HCT116 (cell line): ENCODE measurements at regions not wholly inside any gene's neighbourhood (a gene's known extent, or its start where the extent isn't known, plus 50 kb on each side); places are given as distances from the start of the nearest gene placed in this dataset.

ENCODE experiments used
- CTCF ChIP-seq, 3 experiments: fragments of 200-600 bp in 1 of 3; sonication (generic) in 1 of 3; IDR thresholded peaks in 2 of 3; conservative IDR thresholded peaks in 1 of 3; 2 replicates each; pipeline ENCODE4 v1.5.1; 2012 to 2017; ENCODE audit warnings: low read depth in 2 of 3, low read length in 2 of 3, antibody characterized with exemption in 1 of 3, borderline replicate concordance in 1 of 3, control low read depth in 1 of 3, mild to moderate bottlenecking in 1 of 3, mixed read lengths in 1 of 3, mixed run types in 1 of 3, moderate library complexity in 1 of 3; ENCODE audit not compliant: insufficient read depth in 1 of 3
- EZH2 ChIP-seq: fragments of 200-600 bp; sonication (generic); IDR thresholded peaks from 2 replicates; pipeline ENCODE4 v1.6.1; 2017; ENCODE audit warnings: antibody characterized with exemption, mixed run types
- EZH2phosphoT487 ChIP-seq: fragments of 200-600 bp; IDR thresholded peaks from 2 replicates; pipeline ENCODE4 v1.6.1; 2018; ENCODE audit warnings: antibody characterized with exemption, borderline replicate concordance
- JUND ChIP-seq: IDR thresholded peaks from 2 replicates; pipeline ENCODE4 v1.6.1; 2012
- POLR2A ChIP-seq: IDR thresholded peaks from 2 replicates; pipeline ENCODE4 v1.7.0; 2011; ENCODE audit warnings: borderline replicate concordance; ENCODE audit not compliant: insufficient read depth, insufficient read length; ENCODE audit errors: extremely low read depth
- POLR2AphosphoS5 ChIP-seq: IDR thresholded peaks from 2 replicates; pipeline ENCODE4 v1.6.1; 2011; ENCODE audit warnings: mild to moderate bottlenecking, low read depth, low read length, moderate library complexity
- TF ChIP-seq, protein P1 (sequence below): IDR thresholded peaks from 2 replicates; pipeline ENCODE4 v1.6.1; 2011; ENCODE audit warnings: mild to moderate bottlenecking, low read length, moderate library complexity; ENCODE audit not compliant: insufficient replicate concordance; ENCODE audit errors: extremely low read depth

- no peak for TF ChIP-seq CTCF (IDR thresholded peaks at IDR 0.05 in 2 of 3, conservative IDR thresholded peaks at IDR 0.05 in 1 of 3; ENCODE audit: borderline replicate concordance in 1 of 3, insufficient read depth in 1 of 3, low read depth in 2 of 3, low read length in 2 of 3)
- no peak for TF ChIP-seq EZH2
- no peak for TF ChIP-seq POLR2A
- TF ChIP-seq, protein P1, sequence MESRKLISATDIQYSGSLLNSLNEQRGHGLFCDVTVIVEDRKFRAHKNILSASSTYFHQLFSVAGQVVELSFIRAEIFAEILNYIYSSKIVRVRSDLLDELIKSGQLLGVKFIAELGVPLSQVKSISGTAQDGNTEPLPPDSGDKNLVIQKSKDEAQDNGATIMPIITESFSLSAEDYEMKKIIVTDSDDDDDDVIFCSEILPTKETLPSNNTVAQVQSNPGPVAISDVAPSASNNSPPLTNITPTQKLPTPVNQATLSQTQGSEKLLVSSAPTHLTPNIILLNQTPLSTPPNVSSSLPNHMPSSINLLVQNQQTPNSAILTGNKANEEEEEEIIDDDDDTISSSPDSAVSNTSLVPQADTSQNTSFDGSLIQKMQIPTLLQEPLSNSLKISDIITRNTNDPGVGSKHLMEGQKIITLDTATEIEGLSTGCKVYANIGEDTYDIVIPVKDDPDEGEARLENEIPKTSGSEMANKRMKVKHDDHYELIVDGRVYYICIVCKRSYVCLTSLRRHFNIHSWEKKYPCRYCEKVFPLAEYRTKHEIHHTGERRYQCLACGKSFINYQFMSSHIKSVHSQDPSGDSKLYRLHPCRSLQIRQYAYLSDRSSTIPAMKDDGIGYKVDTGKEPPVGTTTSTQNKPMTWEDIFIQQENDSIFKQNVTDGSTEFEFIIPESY: no peak
- no peak for TF ChIP-seq POLR2AphosphoS5
- TF ChIP-seq JUND: no peak
- TF ChIP-seq EZH2phosphoT487: no peak
Observed at GRCh38 chr2:60219536-60219935, 333.9 kb downstream of the BCL11A start.
